Mononuclear cell (primary cell): ENCODE measurements at regions not wholly inside any gene's neighbourhood (a gene's known extent, or its start where the extent isn't known, plus 50 kb on each side); places are given as distances from the start of the nearest gene placed in this dataset.

ENCODE experiments used
- H3K27me3 ChIP-seq: 2 replicates; pipeline ENCODE4 v1.6.0; 2011; ENCODE audit warnings: low read length, control low read depth; ENCODE audit not compliant: insufficient read depth
- H3K4me1 ChIP-seq: 2 replicates; pipeline ENCODE4 v1.5.1; 2011; ENCODE audit warnings: mild to moderate bottlenecking, low read length, control low read depth; ENCODE audit not compliant: insufficient read depth
- H3K4me3 ChIP-seq: 2 replicates; pipeline ENCODE4 v1.5.1; 2011; ENCODE audit warnings: mild to moderate bottlenecking, low read length, moderate library complexity
- H3K9me3 ChIP-seq: 2 replicates; pipeline ENCODE4 v1.5.1; 2011; ENCODE audit warnings: low read depth, mild to moderate bottlenecking, control low read depth, low read length

DNA sequence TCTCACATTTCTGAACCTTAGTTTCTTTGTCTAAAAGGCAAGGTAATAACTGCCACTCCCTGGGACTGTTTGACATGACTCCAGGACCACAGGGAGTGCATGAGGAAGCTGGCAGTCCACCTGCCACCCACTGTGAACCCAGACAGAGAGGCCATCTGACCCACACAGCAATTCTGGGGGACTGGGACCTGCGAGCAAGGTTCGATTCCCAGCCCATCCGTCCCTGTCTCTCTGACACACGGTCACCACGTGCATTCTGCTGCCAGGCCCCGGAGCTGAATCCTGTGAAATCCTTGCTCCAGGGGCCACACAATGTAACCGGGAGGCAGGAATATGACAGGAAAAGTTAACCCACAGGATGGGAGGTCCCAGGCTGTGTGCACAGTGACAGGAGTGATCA, 218.8 kb upstream of the FOXF1 start:
- Histone ChIP-seq H3K9me3 (no peaks in the 10 kb centered on the region), H3K27me3 (peaks cover 44% of the 10 kb centered on the region), H3K4me1 (no peaks in the 10 kb centered on the region), H3K4me3 (no peak overlapping the region)

DNA sequence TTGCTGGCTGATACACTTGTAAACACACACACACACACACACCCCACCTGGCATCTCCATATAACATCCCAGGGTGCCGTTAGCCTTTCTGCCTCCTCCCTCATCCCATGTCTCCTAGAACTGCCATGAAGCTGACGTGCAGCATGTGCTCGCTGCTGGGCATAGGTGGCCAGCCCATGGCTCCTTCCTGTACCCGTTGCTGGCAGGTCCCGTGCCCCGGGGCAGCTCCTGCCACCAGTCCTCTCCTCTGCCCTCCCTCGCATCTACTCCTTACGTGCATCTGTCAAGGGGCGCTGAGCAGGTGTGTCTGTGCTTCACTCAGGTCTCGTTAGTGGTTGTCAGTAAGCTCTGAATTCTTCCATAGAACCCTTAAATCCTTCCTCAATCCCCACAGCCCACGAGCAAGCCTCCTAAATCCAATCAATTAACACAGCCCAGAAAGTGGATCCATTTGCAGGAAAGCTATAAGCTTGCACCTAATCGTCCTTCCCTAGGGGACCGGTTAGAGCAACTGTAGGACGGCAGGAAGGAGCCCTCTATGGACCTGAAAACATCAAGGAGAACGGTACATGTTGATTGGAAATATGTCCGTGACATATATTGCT, 218.1 kb upstream of the FOXF1 start:
- no peaks in the 10 kb centered on the region for H3K9me3 ChIP-seq
- no peaks in the 10 kb centered on the region for H3K4me1 ChIP-seq
- no peak overlapping the region for H3K4me3 ChIP-seq
- H3K27me3 ChIP-seq: peaks cover 44% of the 10 kb centered on the region

DNA sequence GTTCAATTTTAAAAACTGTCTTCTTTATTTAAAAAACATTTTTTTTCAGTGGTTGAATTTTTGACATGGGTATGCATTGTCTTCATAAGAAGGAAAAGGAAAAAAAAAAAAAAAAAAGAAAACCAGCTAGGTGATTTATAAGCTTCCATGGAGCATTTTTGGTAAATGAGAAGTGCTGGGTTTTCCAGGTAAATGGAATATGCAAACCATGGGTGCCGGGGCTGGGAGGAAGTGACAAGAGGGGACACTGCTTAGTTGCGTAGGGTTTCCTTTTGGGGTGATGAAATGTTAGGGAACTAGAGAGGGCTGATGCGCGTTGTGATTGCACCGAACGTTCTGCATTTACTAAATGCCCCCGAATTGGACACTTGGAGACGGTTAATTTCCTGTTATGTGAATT, 217.4 kb upstream of the FOXF1 start:
- Histone ChIP-seq H3K9me3 (no peaks in the 10 kb centered on the region), H3K4me3 (no peak overlapping the region), H3K4me1 (no peaks in the 10 kb centered on the region), H3K27me3 (peaks cover 44% of the 10 kb centered on the region)

DNA sequence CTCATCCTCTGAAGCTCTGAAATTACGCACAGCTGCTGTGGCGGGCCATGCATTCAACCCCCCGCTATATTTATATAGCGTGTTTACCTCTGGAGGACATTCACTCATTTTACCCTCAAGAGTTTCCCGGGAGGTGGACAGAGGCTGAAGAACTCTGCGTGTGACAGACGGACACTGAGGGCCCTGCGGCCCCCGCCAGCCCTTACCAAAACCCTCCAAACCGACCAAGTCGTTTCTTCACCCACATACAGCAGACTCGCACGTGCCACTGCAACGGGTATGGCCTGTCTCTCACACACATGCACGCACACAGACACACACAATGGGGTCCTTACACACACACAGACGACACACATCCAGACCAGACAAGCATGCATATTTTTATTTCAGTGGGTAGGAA, 216.4 kb upstream of the FOXF1 start:
- Histone ChIP-seq H3K4me1 (no peaks in the 10 kb centered on the region), H3K4me3 (no peak overlapping the region), H3K9me3 (no peaks in the 10 kb centered on the region), H3K27me3 (peaks cover 44% of the 10 kb centered on the region)

DNA sequence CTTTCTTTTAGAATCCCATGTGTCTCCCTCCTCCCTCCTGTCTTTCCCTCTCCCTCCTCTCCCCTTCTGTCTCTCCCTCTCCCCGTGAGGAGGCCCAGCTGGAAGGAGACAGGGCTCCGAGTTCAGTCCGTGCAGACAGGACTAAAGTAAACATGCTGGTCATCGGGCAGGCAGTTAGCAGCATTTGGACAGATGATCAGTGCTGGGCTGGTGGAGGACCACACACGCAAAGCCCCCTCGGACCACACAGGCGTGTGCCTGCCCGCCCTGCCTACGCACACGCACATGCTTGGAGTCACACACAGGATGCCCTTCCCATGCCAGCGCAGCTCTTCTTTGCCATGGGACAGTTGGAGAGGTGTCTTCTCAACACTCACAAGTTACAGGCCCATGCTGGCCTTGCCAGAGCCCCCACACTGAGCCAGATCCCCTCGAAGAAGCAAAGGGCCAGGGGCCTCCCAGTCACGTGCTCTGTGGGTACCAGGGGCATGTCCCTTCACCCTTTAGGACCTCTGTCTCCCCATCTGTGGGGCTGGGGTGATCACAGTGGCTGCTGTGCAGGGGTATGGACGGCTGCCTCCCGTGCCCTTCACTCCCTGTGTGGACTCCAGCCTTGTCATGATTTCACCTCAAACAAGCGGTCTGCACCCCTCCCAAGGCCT, 215.7 kb upstream of the FOXF1 start:
- no peaks in the 10 kb centered on the region for H3K4me1 ChIP-seq
- peaks cover 44% of the 10 kb centered on the region for H3K27me3 ChIP-seq
- no peak overlapping the region for H3K4me3 ChIP-seq
- H3K9me3 ChIP-seq: no peaks in the 10 kb centered on the region

DNA sequence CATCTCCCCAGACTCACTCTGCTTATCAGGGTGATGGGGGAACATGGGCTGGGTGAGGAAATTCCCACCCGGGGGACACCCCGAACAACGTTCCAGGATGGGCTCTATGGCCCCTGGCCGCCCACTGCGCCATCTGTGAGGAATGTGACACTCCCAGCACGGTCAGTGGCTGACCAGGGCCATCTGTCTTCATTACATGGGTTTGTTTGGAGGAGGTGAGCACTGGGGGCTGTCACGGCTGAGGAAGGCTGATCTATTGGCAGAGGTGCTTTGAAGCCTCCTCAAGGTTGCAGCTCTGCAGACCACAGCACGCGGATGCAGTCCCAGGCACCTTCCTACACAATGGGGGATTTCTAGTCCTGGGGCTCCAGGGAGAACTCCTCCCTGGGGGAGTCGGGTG, 214.1 kb upstream of the FOXF1 start:
- Histone ChIP-seq H3K27me3 (peaks cover 44% of the 10 kb centered on the region), H3K9me3 (no peaks in the 10 kb centered on the region), H3K4me1 (no peaks in the 10 kb centered on the region), H3K4me3 (no peak overlapping the region)

DNA sequence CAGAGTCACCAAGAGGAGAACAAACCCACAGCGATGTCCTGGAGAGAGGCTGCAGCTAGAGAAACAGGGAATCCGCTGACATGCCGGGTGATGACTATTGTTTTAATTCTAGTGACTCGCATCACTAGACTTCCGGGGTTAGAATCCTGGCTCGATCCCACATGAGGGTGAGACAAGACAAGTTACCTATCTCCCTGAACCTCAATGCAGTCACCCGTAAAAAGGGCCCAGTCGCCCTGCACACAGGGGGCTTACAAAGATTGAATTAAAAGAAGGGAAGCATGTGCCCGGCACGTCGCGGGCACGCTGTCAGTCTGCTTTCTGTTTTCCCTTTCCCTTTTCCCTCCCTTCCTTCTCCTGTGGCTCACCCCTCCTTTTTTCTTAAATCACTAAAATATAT, 212.9 kb upstream of the FOXF1 start:
- no peaks in the 10 kb centered on the region for H3K4me1 ChIP-seq
- H3K4me3 ChIP-seq: no peak overlapping the region
- H3K27me3 ChIP-seq: peaks cover 45% of the 10 kb centered on the region
- no peaks in the 10 kb centered on the region for H3K9me3 ChIP-seq

DNA sequence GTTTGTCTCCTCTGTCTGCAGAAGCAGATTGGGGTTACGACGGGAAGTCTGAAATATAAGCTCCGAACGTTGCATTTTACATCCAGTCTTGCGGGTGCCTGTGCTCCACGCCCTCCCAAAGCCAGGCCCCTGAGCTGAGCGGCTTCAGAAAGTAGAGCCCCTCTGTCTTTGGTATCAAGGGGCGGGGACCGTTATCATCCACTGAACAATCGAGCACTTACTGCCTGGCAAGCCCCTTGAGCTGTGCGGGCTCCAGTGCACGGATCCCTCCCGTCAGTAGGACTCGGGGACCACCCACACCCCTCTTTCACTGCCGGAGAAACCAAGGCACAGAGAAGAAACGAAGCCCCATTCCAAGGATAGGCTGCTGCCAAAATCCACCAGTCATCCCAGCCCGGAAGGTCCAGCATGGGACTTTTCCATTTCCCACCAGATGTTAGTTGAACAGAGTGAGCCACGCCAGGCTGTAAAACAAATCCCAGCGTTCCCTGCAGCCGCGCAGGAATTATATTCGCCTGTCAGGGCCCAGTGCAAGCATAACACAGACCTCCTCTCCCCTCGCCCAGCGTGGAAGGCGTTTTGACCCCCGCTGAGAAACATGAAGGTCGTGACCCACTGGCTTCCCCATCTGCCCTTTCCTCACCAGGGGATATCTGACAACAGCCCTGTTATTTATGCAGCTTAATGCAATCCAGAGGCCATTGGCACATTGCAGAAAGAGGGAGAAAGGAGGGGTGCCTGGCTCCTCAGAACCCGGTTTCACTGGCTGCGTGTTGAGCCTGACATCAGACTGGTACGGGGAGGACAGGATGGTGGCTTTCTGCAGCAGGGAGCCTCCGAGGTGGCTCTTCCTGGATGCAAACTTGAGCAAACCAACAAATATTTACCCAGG, 212.2 kb upstream of the FOXF1 start:
- Histone ChIP-seq H3K4me3 (no peak overlapping the region), H3K4me1 (no peaks in the 10 kb centered on the region), H3K27me3 (peaks cover 45% of the 10 kb centered on the region), H3K9me3 (no peaks in the 10 kb centered on the region)

DNA sequence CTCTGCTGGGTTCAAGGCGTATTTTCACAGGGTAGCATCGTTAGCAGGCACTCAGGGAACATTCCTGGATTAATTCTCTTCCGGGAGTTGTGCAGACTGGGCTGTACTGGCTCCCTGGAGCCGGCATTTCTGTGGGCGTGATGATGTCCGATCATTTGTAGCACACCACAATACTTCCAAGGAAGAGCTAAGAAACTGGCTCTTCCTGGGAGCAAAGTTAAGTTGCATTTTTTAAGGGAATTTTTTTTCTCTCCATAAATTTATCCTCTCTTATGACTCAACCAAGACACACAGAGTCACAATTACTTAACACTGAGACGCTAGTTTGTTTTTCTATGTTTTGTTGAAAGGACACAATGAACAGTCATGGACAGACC, 211.6 kb upstream of the FOXF1 start:
- H3K4me1 ChIP-seq: no peaks in the 10 kb centered on the region
- H3K27me3 ChIP-seq: peaks cover 42% of the 10 kb centered on the region
- no peaks in the 10 kb centered on the region for H3K9me3 ChIP-seq
- no peak overlapping the region for H3K4me3 ChIP-seq

DNA sequence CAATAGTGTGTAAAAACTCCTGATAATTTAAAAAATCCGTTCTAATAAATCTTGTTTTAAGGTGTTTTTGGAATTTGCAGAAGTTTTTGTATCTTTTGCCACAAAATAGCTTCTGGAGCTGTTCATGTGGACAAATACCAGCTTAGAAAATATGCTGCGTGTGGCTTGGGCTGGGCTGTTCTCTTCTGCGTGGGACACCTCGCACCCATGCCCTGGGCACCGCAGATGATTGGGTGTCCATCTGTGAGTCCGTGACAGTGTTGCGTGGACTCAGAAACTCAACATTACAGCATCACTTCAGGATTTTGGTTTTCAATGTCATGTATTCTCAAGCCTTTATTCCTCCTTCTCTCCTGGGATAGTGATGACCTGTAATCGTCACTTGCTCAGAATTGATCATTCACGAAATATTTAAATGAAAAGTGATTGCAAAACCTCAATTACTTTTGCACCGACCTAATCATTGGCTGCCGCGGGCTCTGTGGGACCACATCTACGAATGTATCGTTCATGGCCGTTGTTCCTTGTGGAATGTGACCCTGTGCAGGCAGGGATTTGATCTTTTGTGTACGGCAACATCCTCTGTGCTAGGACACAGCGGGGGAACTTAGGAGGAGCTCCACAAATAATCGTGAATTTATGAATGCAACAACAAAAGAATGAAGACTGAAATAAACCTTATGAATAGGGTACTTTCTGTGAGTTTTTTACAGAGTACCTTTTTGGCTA, 210.3 kb upstream of the FOXF1 start:
- no peak overlapping the region for H3K4me3 ChIP-seq
- no peaks in the 10 kb centered on the region for H3K4me1 ChIP-seq
- no peaks in the 10 kb centered on the region for H3K9me3 ChIP-seq
- peaks cover 42% of the 10 kb centered on the region for H3K27me3 ChIP-seq

DNA sequence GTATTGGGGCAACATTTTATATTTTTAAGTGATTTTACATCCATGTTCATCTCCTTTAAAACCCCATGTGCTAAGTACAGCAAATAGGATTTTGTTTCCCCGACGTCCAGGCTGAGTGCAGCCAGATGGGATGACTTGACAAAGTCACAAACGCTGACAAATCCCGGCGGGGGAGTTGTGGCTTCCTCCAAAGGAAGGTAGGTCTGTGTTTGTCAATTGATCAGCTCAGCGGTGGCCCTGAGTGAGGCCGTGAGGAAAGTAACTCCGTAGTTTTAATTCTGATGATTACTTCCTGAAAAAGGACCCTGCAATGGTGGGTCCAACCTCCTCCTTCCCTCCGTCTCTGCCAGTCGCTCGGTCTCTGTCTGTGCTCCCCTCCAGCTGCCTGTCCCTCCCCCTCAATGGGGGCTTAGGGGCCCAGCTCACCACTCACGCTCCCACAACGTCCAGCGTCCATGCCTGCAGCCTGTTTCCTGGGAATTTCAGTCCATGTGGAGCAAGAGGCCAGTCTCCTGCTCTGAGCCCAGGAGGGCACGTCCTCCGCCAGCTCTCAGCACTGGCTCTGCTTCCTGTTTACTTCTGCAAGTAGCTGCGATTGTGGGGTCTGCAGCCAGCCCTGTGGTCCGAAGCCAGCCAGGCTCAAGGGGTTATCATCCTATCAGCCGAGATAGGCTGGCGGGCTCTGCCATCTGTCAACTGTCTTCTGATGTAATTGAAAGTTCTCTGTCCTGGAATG, 209.4 kb upstream of the FOXF1 start:
- no peaks in the 10 kb centered on the region for H3K9me3 ChIP-seq
- peaks cover 42% of the 10 kb centered on the region for H3K27me3 ChIP-seq
- H3K4me1 ChIP-seq: no peaks in the 10 kb centered on the region
- H3K4me3 ChIP-seq: no peak overlapping the region

DNA sequence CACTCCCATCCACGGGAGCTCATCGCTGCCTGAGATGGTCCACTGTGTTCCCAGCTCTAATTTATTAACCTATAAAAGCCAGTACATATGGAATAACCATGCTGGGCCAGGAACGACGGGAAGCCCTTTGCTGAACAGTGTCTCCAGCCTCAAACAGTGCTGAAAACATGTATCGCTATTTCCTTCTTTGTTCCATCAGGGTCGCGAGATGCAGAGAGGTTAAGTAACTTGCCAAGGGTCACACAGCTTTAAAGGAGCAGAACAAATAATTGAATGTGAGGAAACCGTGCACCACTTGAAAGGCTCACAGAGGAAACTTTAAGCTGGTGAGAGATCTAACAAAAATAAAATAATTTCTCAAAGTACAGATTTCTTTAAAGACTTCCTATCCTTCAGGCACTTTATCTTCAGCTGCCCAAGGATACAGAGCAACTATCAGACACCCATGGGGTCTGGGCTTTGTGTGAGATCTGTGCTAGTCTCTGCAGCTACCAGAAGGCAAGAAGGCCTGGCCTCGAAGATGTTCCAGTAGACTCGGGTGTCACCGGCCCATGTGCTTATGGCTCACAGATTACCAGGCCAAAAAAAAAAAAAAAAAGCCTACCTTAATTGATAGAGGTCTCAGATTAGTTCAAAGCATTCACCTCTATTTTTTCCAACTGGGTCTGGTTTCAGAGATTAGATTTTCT, 207.8 kb upstream of the FOXF1 start:
- H3K9me3 ChIP-seq: no peaks in the 10 kb centered on the region
- H3K4me1 ChIP-seq: no peaks in the 10 kb centered on the region
- H3K4me3 ChIP-seq: no peak overlapping the region
- H3K27me3 ChIP-seq: peaks cover 34% of the 10 kb centered on the region

DNA sequence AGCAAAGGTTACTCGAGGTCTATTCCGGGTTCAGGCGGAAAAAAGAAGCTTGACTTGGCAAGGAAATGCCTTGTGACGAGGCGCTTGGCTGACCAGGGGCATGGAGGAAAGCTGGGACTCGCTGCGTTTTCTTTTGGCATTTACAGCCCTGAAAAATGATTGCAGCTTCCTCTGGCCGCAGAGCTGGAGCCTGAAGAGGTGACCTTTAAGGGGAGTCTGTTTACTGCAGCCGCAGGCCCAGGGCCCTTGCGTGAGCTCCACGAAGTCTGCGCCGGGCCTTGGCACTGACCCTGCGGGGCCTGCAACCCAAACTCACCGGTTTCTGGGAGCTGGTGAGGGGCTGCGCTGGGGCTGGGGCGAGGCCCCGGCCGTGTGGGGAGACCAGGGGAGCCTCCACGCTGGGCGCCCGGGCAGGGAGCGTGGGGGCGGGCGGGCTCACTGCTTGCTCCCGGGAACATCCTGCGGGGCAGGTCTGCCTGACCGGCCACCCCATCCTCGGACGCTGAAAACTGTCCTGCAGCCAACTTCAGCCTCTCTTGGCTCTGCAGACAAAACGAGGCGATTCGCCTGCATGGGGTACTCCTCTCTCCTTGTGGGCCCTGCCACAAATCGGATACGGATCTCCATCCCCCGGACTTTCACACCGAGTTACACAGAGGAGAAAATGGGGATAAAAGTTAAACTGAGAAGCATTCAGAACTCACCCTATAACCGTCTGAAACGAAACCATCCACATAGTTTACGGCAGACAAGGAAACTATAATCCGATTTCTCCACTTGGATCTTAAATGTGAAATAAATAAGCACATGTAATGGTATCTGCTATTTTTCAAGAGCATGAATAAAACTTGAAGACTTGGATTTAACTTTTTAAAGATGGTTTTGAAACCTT, 206.3 kb upstream of the FOXF1 start:
- no peak overlapping the region for H3K4me3 ChIP-seq
- no peaks in the 10 kb centered on the region for H3K4me1 ChIP-seq
- peaks cover 21% of the 10 kb centered on the region for H3K27me3 ChIP-seq
- H3K9me3 ChIP-seq: no peaks in the 10 kb centered on the region
